IPS DF 6.9 (cell line): ENCODE measurements at regions not wholly inside any gene's neighbourhood (a gene's known extent, or its start where the extent isn't known, plus 50 kb on each side); places are given as distances from the start of the nearest gene placed in this dataset.

Experiments used
- DNase-seq: peaks from one replicate; pipeline ENCODE4 v3.0.0-alpha.2; 2013; ENCODE audit warnings: low read depth, low spot score
- H3K27ac ChIP-seq: one replicate; pipeline ENCODE4 v1.5.1; 2013; ENCODE audit warnings: low read length, control low read depth
- H3K27me3 ChIP-seq: 2 replicates; pipeline ENCODE4 v1.6.1; 2013; ENCODE audit warnings: mild to moderate bottlenecking, low read length; ENCODE audit not compliant: control insufficient read depth, insufficient read depth
- H3K36me3 ChIP-seq: 2 replicates; pipeline ENCODE4 v1.6.1; 2013; ENCODE audit warnings: low read length; ENCODE audit not compliant: control insufficient read depth, insufficient read depth
- H3K4me1 ChIP-seq: 2 replicates; pipeline ENCODE4 v1.6.1; 2013; ENCODE audit warnings: low read length; ENCODE audit not compliant: control insufficient read depth, insufficient read depth
- H3K4me3 ChIP-seq: 2 replicates; pipeline ENCODE4 v1.5.1; 2013; ENCODE audit warnings: mild to moderate bottlenecking, low read length
- H3K9me3 ChIP-seq: 2 replicates; pipeline ENCODE4 v1.6.1; 2013; ENCODE audit warnings: low read length, inconsistent platforms; ENCODE audit not compliant: control insufficient read depth, insufficient read depth
- WGBS: extraction: QIAGEN DNeasy Blood & Tissue Kit; methylation state at CpG from one replicate; pipeline ENCODE4 v1.1.7; 2013; ENCODE audit warnings: mixed read lengths, missing lambda C conversion rate; ENCODE audit not compliant: insufficient read length, insufficient coverage; 5-methylcytosine and 5-hydroxymethylcytosine counted together

- Histone ChIP-seq H3K9me3 (no peaks in the 10 kb centered on the region), H3K4me1 (no peaks in the 10 kb centered on the region), H3K4me3 (no peak overlapping the region), H3K27me3 (no peaks in the 10 kb centered on the region), H3K27ac (no peak overlapping the region), H3K36me3 (no peaks in the 10 kb centered on the region)
- no peak for DNase-seq
- 100% methylated on average over 1 of the region's 3 CpGs for WGBS
Observed at GRCh38 chr19:30699871-30700280, 327.7 kb downstream of the ZNF536 start.

GRCh38 chr19:30696514-30696913 lies 324.3 kb downstream of the ZNF536 start:
- no CpG with 5 or more reads among the region's 6 CpGs for WGBS
- no peaks in the 10 kb centered on the region for H3K9me3 ChIP-seq
- peak; percentile 67 for DNase-seq
- no peaks in the 10 kb centered on the region for H3K36me3 ChIP-seq
- no peaks in the 10 kb centered on the region for H3K27me3 ChIP-seq
- no peak overlapping the region for H3K4me3 ChIP-seq
- H3K27ac ChIP-seq: no peak overlapping the region
- peaks cover 1% of the 10 kb centered on the region; the same call in 1 of the 2 replicates for H3K4me1 ChIP-seq

GRCh38 chr19:30695171-30695875 lies 323.1 kb downstream of the ZNF536 start:
- DNase-seq: no peak
- H3K4me3 ChIP-seq: no peak overlapping the region
- no peaks in the 10 kb centered on the region for H3K27me3 ChIP-seq
- H3K9me3 ChIP-seq: no peaks in the 10 kb centered on the region
- peaks cover 5% of the 10 kb centered on the region; the same call in 1 of the 2 replicates for H3K4me1 ChIP-seq
- no peaks in the 10 kb centered on the region for H3K36me3 ChIP-seq
- no CpG with 5 or more reads among the region's 8 CpGs for WGBS
- no peak overlapping the region for H3K27ac ChIP-seq

- no peaks in the 10 kb centered on the region for H3K27me3 ChIP-seq
- H3K4me1 ChIP-seq: peaks cover 5% of the 10 kb centered on the region; the same call in 1 of the 2 replicates
- WGBS: no CpG with 5 or more reads among the region's 4 CpGs
- no peaks in the 10 kb centered on the region for H3K36me3 ChIP-seq
- DNase-seq: no peak
- H3K9me3 ChIP-seq: no peaks in the 10 kb centered on the region
- H3K27ac ChIP-seq: no peak overlapping the region
- H3K4me3 ChIP-seq: no peak overlapping the region
Observed at GRCh38 chr19:30694156-30694755, 322.1 kb downstream of the ZNF536 start.

GRCh38 chr19:30692879-30693503 lies 320.8 kb downstream of the ZNF536 start:
- peaks cover 5% of the 10 kb centered on the region; the same call in 1 of the 2 replicates for H3K4me1 ChIP-seq
- DNase-seq: no peak

GRCh38 chr19:30692181-30692811 lies 320.1 kb downstream of the ZNF536 start:
- Histone ChIP-seq H3K27me3 (no peaks in the 10 kb centered on the region), H3K27ac (no peak overlapping the region), H3K4me3 (no peak overlapping the region), H3K4me1 (peaks cover 5% of the 10 kb centered on the region; the same call in 1 of the 2 replicates), H3K36me3 (no peaks in the 10 kb centered on the region), H3K9me3 (no peaks in the 10 kb centered on the region)
- no CpG with 5 or more reads among the region's 21 CpGs for WGBS
- no peak for DNase-seq

More at GRCh38 chr19:30692879-30693503, 320.8 kb downstream of the ZNF536 start:
- Histone ChIP-seq H3K36me3 (no peaks in the 10 kb centered on the region), H3K27ac (no peak overlapping the region), H3K4me3 (no peak overlapping the region), H3K27me3 (no peaks in the 10 kb centered on the region), H3K9me3 (no peaks in the 10 kb centered on the region)
- WGBS: no CpG with 5 or more reads among the region's 12 CpGs

GRCh38 chr19:30691819-30692166 lies 319.6 kb downstream of the ZNF536 start:
- no peak overlapping the region for H3K27ac ChIP-seq
- DNase-seq: no peak
- H3K9me3 ChIP-seq: no peaks in the 10 kb centered on the region
- no CpG with 5 or more reads among the region's 10 CpGs for WGBS
- no peak overlapping the region for H3K4me3 ChIP-seq
- no peaks in the 10 kb centered on the region for H3K36me3 ChIP-seq
- H3K4me1 ChIP-seq: peaks cover 5% of the 10 kb centered on the region; the same call in 1 of the 2 replicates
- H3K27me3 ChIP-seq: no peaks in the 10 kb centered on the region

- H3K27me3 ChIP-seq: no peaks in the 10 kb centered on the region
- H3K27ac ChIP-seq: no peak overlapping the region
- H3K36me3 ChIP-seq: no peaks in the 10 kb centered on the region
- no peaks in the 10 kb centered on the region for H3K9me3 ChIP-seq
- no peak overlapping the region for H3K4me3 ChIP-seq
- WGBS: no CpG with 5 or more reads among the region's 22 CpGs
- no peak for DNase-seq
- H3K4me1 ChIP-seq: peaks cover 5% of the 10 kb centered on the region; the same call in 1 of the 2 replicates
Observed at GRCh38 chr19:30690935-30691818, 319.0 kb downstream of the ZNF536 start.

- Histone ChIP-seq H3K4me1 (peaks cover 5% of the 10 kb centered on the region; the same call in 1 of the 2 replicates), H3K27ac (no peak overlapping the region), H3K4me3 (no peak overlapping the region), H3K27me3 (no peaks in the 10 kb centered on the region), H3K36me3 (no peaks in the 10 kb centered on the region), H3K9me3 (no peaks in the 10 kb centered on the region)
- WGBS: no CpG with 5 or more reads among the region's 4 CpGs
- no peak for DNase-seq
Observed at GRCh38 chr19:30690525-30690924, 318.3 kb downstream of the ZNF536 start.
